MM.1S (cell line): ENCODE measurements at regions not wholly inside any gene's neighbourhood (a gene's known extent, or its start where the extent isn't known, plus 50 kb on each side); places are given as distances from the start of the nearest gene placed in this dataset.

Experiments
- CTCF ChIP-seq: fragments of 300-600 bp; sonication (generic); IDR thresholded peaks from 2 replicates; pipeline ENCODE4 v1.5.1; 2016; ENCODE audit warnings: antibody characterized with exemption, low read length, mixed read lengths
- EZH2 ChIP-seq: fragments of 300-600 bp; sonication (generic); optimal IDR thresholded peaks from 2 replicates; pipeline ENCODE3; 2017; ENCODE audit warnings: low read depth, mild to moderate bottlenecking, antibody characterized with exemption, low read length, mixed read lengths
- EZH2phosphoT487 ChIP-seq: fragments of 300-600 bp; sonication (generic); IDR thresholded peaks from 2 replicates; pipeline ENCODE4 v1.6.1; 2018; ENCODE audit warnings: antibody characterized with exemption, low read length

DNA sequence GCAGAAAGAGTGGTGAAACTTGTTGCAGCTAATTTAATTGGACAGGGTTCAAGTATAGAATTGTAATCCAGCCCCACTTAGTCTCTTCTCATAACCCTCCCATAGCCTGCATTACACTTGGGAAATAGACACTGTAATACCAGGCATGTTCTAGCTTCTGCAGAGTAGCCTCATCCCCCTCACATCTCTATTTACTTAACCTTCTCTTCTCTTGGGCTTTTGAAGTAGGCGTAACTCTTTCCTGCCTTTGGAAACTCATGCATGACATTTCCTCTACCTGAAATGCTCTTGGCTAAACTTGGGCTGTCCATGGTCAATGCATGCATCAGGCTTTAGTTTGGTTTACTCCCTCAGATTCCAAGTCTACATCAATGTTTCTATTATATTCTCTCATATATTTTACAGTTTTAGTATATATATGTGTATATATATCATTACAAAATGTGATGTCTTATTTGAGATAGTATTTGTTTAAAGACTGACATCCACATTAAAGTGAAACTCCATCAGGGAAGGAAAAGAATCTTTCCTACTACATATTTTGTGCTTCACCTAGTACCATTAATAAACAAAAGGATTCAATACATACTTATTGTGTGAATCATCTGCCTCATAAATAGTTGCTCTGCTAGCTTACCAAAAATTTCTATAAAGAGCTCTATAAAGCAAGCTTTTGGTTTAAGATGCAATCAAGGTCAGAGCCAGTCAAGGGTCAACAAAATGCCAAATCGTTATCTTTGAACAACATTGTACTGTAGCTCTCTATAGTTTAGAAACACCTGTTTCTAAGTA lies 1158.0 kb downstream of the MAT2B start:
- no peak for TF ChIP-seq CTCF
- no peak for TF ChIP-seq EZH2phosphoT487
- TF ChIP-seq EZH2, result no peak
